CD4-positive, CD25-positive, alpha-beta regulatory T cell (primary cell): ENCODE measurements at regions not wholly inside any gene's neighbourhood (a gene's known extent, or its start where the extent isn't known, plus 50 kb on each side); places are given as distances from the start of the nearest gene placed in this dataset.
"Not testable (repeated sequence)": the region's sequence is repeated elsewhere in the genome, so short reads cannot be mapped to it uniquely, and the experiment has no call there.

Experiments used
- ATAC-seq, 2 donors: fragments of 150-1000 bp; cut with Tn5 transposase; one replicate each; pipeline ENCODE4 v1.10.0; 2021; ENCODE audit warnings: low read depth in 2 of 2, moderate number of reproducible peaks in 2 of 2, moderate library complexity in 1 of 2
- DNase-seq, 3 donors: peaks; one replicate each; pipeline versions ENCODE4 v3.0.0 to v3.0.0-alpha.2; 2012 to 2022; ENCODE audit warnings: mixed read lengths in 1 of 3
- H3K27ac ChIP-seq: one replicate; pipeline ENCODE4 v1.7.0; 2013; ENCODE audit warnings: mild to moderate bottlenecking, low read length; ENCODE audit not compliant: insufficient read depth, poor library complexity, severe bottlenecking
- H3K27me3 ChIP-seq: one replicate; pipeline ENCODE4 v1.7.0; 2013; ENCODE audit warnings: low read length; ENCODE audit not compliant: control insufficient read depth, insufficient read depth
- H3K36me3 ChIP-seq: one replicate; pipeline ENCODE4 v1.7.0; 2013; ENCODE audit warnings: mild to moderate bottlenecking, low read length, moderate library complexity; ENCODE audit not compliant: control insufficient read depth, insufficient read depth
- H3K4me1 ChIP-seq: 2 replicates; pipeline ENCODE4 v1.7.0; 2013; ENCODE audit warnings: mild to moderate bottlenecking, low read length; ENCODE audit not compliant: insufficient read depth, control insufficient read depth, poor library complexity, severe bottlenecking
- H3K4me3 ChIP-seq: one replicate; pipeline ENCODE4 v1.7.0; 2013; ENCODE audit warnings: low read depth, mild to moderate bottlenecking, low read length, moderate library complexity
- H3K9me3 ChIP-seq, 2 experiments: 1 replicate in 1 of 2; 2 replicates in 1 of 2; pipeline ENCODE4 v1.7.0; 2013; ENCODE audit warnings: low read length in 2 of 2, mild to moderate bottlenecking in 1 of 2, moderate library complexity in 1 of 2; ENCODE audit not compliant: control insufficient read depth in 2 of 2
- H3K27ac Mint-ChIP-seq, 3 donors: one replicate each; pipeline ENCODE4 v1.8.0; 2020 to 2022; ENCODE audit warnings: mild to moderate bottlenecking in 3 of 3, mixed read lengths in 3 of 3, moderate library complexity in 2 of 3
- H3K27me3 Mint-ChIP-seq: one replicate; pipeline ENCODE4 v1.8.0; 2022; ENCODE audit warnings: mild to moderate bottlenecking, mixed read lengths
- H3K36me3 Mint-ChIP-seq: one replicate; pipeline ENCODE4 v1.8.0; 2020; ENCODE audit warnings: mixed read lengths
- H3K4me1 Mint-ChIP-seq, 4 donors: one replicate each; pipeline ENCODE4 v1.8.0; 2020 to 2022; ENCODE audit warnings: mixed read lengths in 4 of 4, mild to moderate bottlenecking in 1 of 4
- H3K4me3 Mint-ChIP-seq, 4 donors: one replicate each; pipeline ENCODE4 v1.8.0; 2020 to 2022; ENCODE audit warnings: mild to moderate bottlenecking in 4 of 4, mixed read lengths in 4 of 4, moderate library complexity in 3 of 4
- H3K9me3 Mint-ChIP-seq, 7 donors: one replicate each; pipeline ENCODE4 v1.8.0; 2020 to 2022; ENCODE audit warnings: mixed read lengths in 7 of 7, mild to moderate bottlenecking in 3 of 7, moderate library complexity in 2 of 7

DNA sequence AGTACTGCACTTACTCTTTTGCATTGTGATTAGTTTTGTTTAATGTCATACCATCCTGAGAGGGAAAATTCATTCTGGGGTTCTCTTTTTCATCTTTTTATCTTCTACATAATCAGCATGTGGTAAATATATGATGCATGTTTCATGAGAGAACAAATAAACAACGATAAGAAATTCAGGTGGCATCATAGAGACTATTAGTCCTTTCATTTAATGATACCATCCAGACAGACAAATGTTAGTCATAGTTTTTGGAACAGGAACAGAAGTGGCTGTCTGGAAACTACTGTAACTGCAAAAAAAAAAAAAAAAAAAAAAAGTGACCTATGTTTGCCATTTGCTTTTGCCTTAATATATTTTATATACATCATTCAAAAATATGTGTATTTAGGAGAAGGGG, 761.0 kb downstream of the EPHA4 start:
- Mint-ChIP-seq H3K4me1 (no peaks in the 10 kb centered on the region), H3K9me3 (peaks cover 0 to 4% (median 0%) of the 10 kb centered on the region in 7 donors), H3K4me3 (no peak overlapping the region), H3K36me3 (no peaks in the 10 kb centered on the region), H3K27ac (no peak overlapping the region), H3K27me3 (no peaks in the 10 kb centered on the region)
- ATAC-seq (no peak), DNase-seq (no peak)
- Histone ChIP-seq H3K9me3 (no peaks in the 10 kb centered on the region), H3K27ac (no peak overlapping the region), H3K36me3 (no peaks in the 10 kb centered on the region), H3K4me3 (no peak overlapping the region), H3K4me1 (no peaks in the 10 kb centered on the region), H3K27me3 (no peaks in the 10 kb centered on the region)

DNA sequence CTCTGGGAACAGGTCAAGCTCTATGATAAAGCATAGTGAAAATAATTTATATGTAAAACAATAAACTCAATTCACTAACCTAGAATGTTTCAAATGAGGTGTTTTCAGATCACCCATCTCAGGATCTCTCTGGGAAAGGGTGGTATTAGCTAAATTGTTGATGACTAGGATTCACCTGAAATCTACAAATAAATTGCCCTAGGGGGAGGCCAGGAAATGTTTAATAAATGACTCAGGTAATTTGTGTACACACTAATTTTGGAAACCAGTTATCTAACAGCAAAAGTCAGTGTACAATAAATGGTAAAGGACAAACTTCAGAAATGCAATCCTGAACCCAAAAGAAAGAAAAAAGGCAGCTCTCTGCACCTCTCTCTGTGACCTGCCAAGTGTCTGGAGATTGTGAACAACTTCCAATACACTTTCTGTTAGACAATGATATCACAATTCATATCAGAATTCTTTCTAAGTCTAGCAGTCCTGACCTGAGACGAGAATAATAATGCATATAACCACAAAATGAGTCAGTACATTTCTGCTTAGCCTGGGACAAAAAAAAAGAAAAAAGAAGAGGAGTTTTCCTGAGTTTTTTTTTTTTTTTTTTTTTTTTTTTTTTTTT, 760.0 kb downstream of the EPHA4 start:
- Histone ChIP-seq H3K9me3 (no peaks in the 10 kb centered on the region), H3K4me3 (no peak overlapping the region), H3K27me3 (no peaks in the 10 kb centered on the region), H3K4me1 (no peaks in the 10 kb centered on the region), H3K36me3 (no peaks in the 10 kb centered on the region), H3K27ac (no peak overlapping the region)
- no peaks in the 10 kb centered on the region for H3K36me3 Mint-ChIP-seq
- H3K4me1 Mint-ChIP-seq, result no peaks in the 10 kb centered on the region
- no peak overlapping the region for H3K4me3 Mint-ChIP-seq
- ATAC-seq (no peak), DNase-seq (no peak)
- H3K9me3 Mint-ChIP-seq, result peaks cover 0 to 1% (median 0%) of the 10 kb centered on the region in 7 donors
- H3K27me3 Mint-ChIP-seq, result no peaks in the 10 kb centered on the region
- no peak overlapping the region for H3K27ac Mint-ChIP-seq

DNA sequence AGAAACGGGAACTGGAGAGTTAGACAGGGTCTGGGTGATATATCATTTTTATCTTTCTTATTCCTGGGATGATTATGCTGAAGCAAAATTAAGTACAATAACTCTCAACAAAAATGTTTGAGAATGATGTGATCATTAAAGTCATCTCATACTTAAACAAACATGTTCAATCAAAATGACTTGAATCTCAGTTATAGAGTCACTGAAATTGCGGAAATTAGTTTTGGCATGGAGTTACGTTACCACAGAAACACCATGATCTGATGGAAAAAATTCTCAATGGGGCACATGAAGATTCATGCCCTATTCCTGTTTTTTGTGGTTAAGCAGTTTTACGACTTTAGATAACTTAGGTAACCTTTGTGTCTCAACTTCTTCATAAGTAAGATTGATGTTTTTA, 757.7 kb downstream of the EPHA4 start:
- no peak for ATAC-seq
- no peak overlapping the region for H3K27ac Mint-ChIP-seq
- no peaks in the 10 kb centered on the region for H3K36me3 ChIP-seq
- H3K4me1 ChIP-seq, result no peaks in the 10 kb centered on the region
- no peaks in the 10 kb centered on the region for H3K36me3 Mint-ChIP-seq
- H3K4me3 ChIP-seq, result no peak overlapping the region
- H3K9me3 Mint-ChIP-seq, result peaks cover 0 to 6% (median 1%) of the 10 kb centered on the region in 7 donors
- H3K27me3 Mint-ChIP-seq, result no peaks in the 10 kb centered on the region
- no peak overlapping the region for H3K4me3 Mint-ChIP-seq
- DNase-seq, result no peak
- no peaks in the 10 kb centered on the region for H3K27me3 ChIP-seq
- H3K9me3 ChIP-seq, result no peaks in the 10 kb centered on the region
- H3K27ac ChIP-seq, result no peak overlapping the region
- no peaks in the 10 kb centered on the region for H3K4me1 Mint-ChIP-seq

DNA sequence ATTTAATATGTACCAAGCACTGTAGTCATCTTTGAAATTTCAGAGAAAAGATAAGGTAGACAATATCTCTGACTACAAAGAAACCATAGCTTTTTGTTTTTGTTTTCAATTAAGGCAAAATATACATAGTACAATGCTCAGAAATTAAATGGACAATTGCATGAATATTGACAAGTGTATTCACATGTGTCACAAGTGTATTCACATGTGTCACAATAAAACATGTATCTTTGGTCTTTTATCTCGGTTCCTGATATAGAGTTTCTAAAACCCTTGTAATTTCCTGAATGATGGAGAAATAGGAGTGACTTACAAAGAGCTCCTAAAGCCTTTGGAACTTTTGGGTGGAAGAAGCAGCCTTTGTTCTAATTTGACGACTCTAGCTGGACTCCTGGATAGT, 756.4 kb downstream of the EPHA4 start:
- Histone ChIP-seq H3K9me3 (no peaks in the 10 kb centered on the region), H3K4me3 (no peak overlapping the region), H3K36me3 (no peaks in the 10 kb centered on the region), H3K27me3 (no peaks in the 10 kb centered on the region), H3K27ac (no peak overlapping the region), H3K4me1 (no peaks in the 10 kb centered on the region)
- ATAC-seq (no peak), DNase-seq (no peak)
- H3K27me3 Mint-ChIP-seq, result no peaks in the 10 kb centered on the region
- H3K4me1 Mint-ChIP-seq, result no peaks in the 10 kb centered on the region
- peaks cover 0 to 6% (median 1%) of the 10 kb centered on the region in 7 donors for H3K9me3 Mint-ChIP-seq
- H3K27ac Mint-ChIP-seq, result no peak overlapping the region
- H3K36me3 Mint-ChIP-seq, result no peaks in the 10 kb centered on the region
- no peak overlapping the region for H3K4me3 Mint-ChIP-seq

GRCh38 chr2:220821683-220822082, 750.4 kb downstream of the EPHA4 start:
- Mint-ChIP-seq H3K27ac (no peak overlapping the region), H3K36me3 (no peaks in the 10 kb centered on the region), H3K4me1 (no peaks in the 10 kb centered on the region), H3K4me3 (no peak overlapping the region), H3K27me3 (no peaks in the 10 kb centered on the region), H3K9me3 (peaks cover 0 to 9% (median 3%) of the 10 kb centered on the region in 7 donors)
- Histone ChIP-seq H3K36me3 (no peaks in the 10 kb centered on the region), H3K27ac (no peak overlapping the region), H3K27me3 (no peaks in the 10 kb centered on the region), H3K4me1 (no peaks in the 10 kb centered on the region), H3K9me3 (no peaks in the 10 kb centered on the region), H3K4me3 (no peak overlapping the region)
- DNase-seq, result no peak
- no peak for ATAC-seq

GRCh38 chr2:220823590-220823989, 748.5 kb downstream of the EPHA4 start:
- not testable (repeated sequence) for H3K4me1 ChIP-seq, H3K4me1 Mint-ChIP-seq, DNase-seq, H3K36me3 ChIP-seq, H3K27me3 Mint-ChIP-seq, H3K27me3 ChIP-seq, H3K36me3 Mint-ChIP-seq, ATAC-seq, H3K27ac Mint-ChIP-seq, H3K9me3 ChIP-seq, H3K27ac ChIP-seq, H3K4me3 ChIP-seq, H3K4me3 Mint-ChIP-seq
- peaks cover 0 to 12% (median 3%) of the 10 kb centered on the region in 7 donors for H3K9me3 Mint-ChIP-seq

- H3K27ac Mint-ChIP-seq, result no peak overlapping the region
- H3K36me3 Mint-ChIP-seq, result no peaks in the 10 kb centered on the region
- no peak overlapping the region for H3K4me3 Mint-ChIP-seq
- no peak for ATAC-seq
- no peaks in the 10 kb centered on the region for H3K36me3 ChIP-seq
- H3K4me1 Mint-ChIP-seq, result no peaks in the 10 kb centered on the region
- DNase-seq, result no peak
- H3K27ac ChIP-seq, result no peak overlapping the region
- no peaks in the 10 kb centered on the region for H3K9me3 ChIP-seq
- H3K9me3 Mint-ChIP-seq, result peaks cover 0 to 3% (median 0%) of the 10 kb centered on the region in 7 donors
- H3K27me3 ChIP-seq, result no peaks in the 10 kb centered on the region
- no peak overlapping the region for H3K4me3 ChIP-seq
- no peaks in the 10 kb centered on the region for H3K27me3 Mint-ChIP-seq
- no peaks in the 10 kb centered on the region for H3K4me1 ChIP-seq
These were observed 738.7 kb downstream of the EPHA4 start for GRCh38 chr2:220833446-220833845.

DNA sequence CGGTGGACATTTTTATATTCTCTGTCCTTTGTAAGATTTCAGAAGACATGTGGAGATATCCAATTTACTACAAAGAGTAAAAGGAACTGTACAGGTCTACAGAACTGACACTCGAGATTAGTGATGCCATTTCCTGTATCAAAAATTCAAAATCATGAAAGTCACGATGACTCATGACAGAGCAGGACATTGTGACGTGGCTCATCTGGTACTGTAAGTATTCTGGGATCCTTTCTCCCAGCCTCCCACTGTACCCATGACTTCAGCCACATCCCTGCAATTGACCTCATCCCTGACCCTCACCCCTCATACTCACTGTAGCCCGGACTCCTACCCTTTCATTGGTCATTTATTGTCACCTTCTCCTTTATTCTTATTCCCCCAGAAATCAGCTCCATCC, 736.5 kb downstream of the EPHA4 start:
- ATAC-seq (no peak), DNase-seq (no peak)
- Mint-ChIP-seq H3K27me3 (no peaks in the 10 kb centered on the region), H3K27ac (no peak overlapping the region), H3K4me1 (no peaks in the 10 kb centered on the region), H3K9me3 (no peaks in the 10 kb centered on the region), H3K4me3 (no peak overlapping the region), H3K36me3 (no peaks in the 10 kb centered on the region)
- Histone ChIP-seq H3K27ac (no peak overlapping the region), H3K36me3 (no peaks in the 10 kb centered on the region), H3K9me3 (no peaks in the 10 kb centered on the region), H3K4me3 (no peak overlapping the region), H3K27me3 (no peaks in the 10 kb centered on the region), H3K4me1 (no peaks in the 10 kb centered on the region)
